NT2/D1 (cell line): ENCODE measurements at regions not wholly inside any gene's neighbourhood (a gene's known extent, or its start where the extent isn't known, plus 50 kb on each side); places are given as distances from the start of the nearest gene placed in this dataset.

Experiments
- SUZ12 ChIP-seq: IDR thresholded peaks from 2 replicates; pipeline ENCODE4 v1.6.1; 2011; ENCODE audit not compliant: insufficient read length, insufficient read depth; ENCODE audit errors: extremely low read depth
- ZNF274 ChIP-seq: IDR thresholded peaks from 2 replicates; pipeline ENCODE4 v1.6.1; 2011; ENCODE audit warnings: mild to moderate bottlenecking, low read depth, low read length

DNA sequence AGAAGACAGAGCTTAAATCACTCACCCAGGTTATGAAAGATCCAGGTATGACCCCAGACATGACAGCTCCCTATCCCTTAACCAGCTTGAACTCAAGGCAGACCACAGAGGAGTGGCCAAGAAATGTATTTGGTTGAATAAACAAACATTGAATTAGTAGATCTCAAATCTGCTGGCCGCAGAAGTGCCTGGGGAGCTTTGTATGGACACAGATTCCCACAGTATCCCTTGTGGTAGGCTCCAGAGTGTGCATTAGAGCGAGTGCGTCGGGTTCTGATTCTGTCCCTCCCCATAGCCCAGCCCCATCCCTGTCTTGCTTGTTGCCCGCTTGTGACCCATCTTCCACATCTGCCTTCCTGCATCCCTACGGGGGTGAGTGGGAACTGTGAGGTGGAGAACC, 118.8 kb upstream of the FOXF1 start:
- TF ChIP-seq SUZ12 (no peak), ZNF274 (no peak)
